Activated CD4-positive, CD25-positive, alpha-beta regulatory T cell treated with anti-CD3 and anti-CD28 coated beads, Interleukin-2, amount 50 U/mL, for 16 hours (primary cell): ENCODE measurements at regions not wholly inside any gene's neighbourhood (a gene's known extent, or its start where the extent isn't known, plus 50 kb on each side); places are given as distances from the start of the nearest gene placed in this dataset.
"Not testable (repeated sequence)": the region's sequence is repeated elsewhere in the genome, so short reads cannot be mapped to it uniquely, and the experiment has no call there.

Experiments used
- DNase-seq: peaks from one replicate; pipeline ENCODE4 v3.0.0-alpha.2; 2020; ENCODE audit warnings: low read depth, low spot score

DNA sequence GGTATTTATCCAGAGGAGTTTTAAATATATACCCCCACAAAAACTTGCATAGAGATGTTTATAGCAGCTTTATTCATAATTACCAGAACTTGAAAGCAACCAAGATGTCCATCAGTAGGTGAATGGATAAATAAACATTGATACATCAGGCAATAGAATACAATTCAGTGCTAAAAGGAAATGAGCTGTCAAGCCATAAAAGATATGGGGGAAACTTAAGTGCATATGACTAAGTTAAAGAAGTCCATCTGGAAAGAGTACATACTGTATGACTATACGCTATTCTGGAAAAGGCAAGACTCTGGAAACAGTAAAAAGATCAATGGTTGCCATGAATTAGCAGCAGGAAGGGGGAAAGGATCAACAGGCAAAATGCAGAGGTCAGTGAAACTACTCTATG is 366.7 kb downstream of the HHIPL2 start:
- DNase-seq: no peak

DNA sequence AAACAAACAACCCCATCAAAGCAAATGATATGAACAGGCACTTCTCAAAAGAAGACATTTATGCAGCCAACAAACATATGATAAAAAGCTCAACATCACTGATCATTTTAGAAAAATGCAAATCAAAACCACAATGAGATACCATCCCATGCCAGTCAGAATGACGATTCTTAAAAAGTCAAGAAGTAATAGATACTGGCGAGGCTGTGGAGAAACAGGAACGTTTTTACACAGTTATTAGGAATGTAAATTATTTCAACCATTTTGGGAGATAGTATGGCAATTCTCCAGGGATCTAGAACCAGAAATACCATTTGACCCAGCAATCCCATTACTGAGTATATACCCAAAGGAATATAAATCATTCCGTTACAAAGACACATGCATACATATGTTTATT is 370.4 kb downstream of the HHIPL2 start:
- not testable (repeated sequence) for DNase-seq

DNA sequence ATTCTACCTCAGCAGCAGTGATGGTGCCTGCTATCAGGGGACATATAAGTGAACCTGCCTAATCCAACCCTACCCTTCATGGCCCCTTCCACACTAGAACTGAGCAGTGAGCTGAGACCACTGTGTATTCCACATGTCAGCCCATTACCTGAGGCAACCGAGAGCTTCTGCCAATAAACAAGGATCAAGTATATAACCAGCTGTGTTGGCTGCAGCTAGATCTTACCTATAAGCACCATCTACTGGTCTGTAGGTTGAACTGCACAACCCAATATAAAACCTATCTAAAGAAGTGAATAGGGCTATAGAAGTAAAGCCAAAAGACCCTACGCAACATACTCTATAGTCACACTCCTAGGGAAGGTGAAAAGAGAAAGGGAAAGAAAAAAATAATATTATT is 376.9 kb downstream of the HHIPL2 start:
- DNase-seq: no peak

DNA sequence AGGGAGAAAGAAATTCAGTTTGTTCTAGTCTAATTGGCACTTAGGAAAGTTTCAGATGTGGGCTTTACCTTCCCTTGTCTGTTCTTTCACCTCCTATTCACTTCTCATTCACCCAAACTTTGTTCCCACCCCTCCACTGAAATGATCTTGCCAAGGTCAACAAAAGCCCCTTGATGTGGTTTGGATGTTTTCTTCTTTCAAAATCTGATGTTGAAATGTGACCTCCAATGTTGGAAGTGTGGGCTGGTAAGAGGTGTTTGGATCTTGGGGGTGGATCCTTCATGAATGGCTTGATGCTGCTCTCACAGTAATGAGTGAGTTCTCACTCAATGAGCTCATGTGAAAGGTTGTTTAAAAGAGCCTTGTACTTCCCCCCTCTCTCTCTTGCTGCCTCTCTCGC is 379.3 kb downstream of the HHIPL2 start:
- no peak for DNase-seq

DNA sequence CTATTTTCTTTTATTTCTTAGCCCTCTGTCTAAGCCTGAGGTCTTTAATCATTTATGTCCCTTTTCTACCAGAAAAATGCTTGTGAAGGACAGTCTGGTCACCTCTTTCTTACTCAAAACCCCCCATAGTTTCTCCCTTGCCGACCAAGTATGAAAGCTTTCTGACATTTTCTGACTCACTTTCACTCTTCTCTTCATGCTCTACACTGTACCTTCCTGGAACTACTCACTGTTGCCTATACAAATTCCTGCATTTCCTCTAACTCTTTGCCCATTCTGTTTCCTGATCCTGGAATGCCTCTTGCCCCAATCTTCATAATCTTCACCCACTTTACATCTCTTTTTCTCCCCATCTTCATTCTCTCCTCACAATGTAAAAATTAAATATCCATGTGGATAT is 380.0 kb downstream of the HHIPL2 start:
- no peak for DNase-seq

DNA sequence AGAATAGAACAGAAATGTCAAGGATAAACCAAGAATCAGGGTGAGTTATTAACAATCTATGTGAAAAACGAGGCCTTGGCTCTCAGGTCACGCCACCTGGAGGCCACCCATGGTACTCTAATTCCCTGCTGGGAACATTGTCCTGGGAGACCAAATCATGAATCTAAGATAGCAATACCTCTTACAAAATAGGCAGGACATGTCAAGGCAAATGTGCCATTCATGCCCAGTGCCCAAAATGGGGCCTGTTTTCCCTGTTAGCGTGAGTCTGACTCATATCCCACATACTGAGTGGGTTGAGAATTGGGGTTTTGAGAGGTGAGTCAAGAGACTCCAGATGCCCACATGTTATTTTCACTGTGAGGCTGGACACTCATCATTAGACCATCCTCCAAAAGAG is 380.8 kb downstream of the HHIPL2 start:
- DNase-seq: no peak

DNA sequence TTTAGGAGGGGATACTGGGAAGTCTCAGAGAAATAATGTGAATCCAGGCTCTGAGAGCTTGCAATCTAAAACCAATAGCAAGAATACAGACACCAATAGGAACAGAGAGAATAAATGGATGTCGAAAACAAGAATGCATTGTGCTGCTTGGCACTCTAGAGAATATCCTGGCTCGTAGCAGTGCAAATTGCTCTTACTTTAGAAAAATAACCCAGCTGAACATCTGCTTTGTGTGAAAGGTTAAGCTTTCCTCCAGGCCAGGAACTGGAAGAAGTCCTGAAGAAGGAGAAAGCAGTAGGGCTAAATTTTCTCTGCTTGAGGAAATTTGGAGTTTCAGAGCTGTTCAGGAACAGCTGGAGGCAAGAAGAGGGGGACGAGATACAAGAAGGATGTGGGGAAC is 382.3 kb downstream of the HHIPL2 start:
- no peak for DNase-seq

DNA sequence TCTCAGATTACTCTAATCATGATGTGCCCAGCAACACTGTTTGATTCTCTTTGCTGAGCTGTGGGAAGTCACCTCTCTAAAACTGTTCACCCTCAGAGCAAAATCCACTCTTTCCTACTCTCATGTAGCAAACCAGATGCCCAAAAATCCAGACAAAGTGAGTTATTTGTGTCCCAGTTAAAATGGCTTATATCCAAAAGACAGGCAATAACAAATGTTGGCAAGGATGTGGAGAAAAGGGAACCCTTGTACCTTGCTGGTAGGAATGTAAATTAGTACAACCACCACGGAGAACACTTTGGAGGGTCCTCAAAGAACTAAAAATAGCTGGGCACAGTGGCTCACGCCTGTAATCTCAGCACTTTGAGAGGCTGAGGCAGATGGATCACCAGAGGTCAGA is 384.0 kb downstream of the HHIPL2 start:
- DNase-seq: no peak

DNA sequence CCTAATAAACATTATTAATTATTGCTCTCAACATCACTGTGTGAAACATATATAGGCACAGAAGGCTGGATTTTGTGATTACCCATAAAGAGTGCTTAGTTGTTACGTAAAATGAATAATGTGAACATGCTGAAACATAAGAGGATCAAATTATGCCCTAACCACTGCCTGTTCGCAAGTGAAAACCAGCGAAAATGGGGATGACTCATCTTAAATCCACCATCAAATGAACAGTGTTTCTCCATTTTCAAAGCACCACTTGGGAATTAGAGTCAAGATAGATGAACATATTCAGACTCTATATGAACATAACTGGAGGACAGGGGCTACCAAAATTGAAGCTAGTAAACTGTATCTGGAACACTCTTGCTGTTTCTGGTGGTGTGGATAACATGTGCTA is 386.2 kb downstream of the HHIPL2 start:
- DNase-seq: no peak

DNA sequence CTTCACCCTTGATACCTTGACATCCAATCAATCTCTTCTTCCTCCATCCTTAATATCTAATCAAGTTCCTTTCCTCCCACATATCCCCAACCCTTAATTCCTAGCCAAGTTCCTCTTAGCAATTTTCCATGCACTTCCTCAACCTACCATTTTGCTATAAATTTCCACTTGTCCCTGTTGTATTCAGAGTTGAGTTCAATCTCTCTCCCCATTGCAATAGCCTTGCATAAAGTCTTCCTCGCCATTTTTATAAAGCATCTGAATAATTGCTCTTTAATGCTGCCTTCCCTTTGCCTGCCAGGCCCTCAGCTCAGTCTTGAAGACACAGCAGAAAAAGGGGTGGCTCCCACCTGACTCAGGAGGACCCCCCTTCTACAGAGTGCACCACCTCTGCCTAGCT is 390.3 kb downstream of the HHIPL2 start:
- no peak for DNase-seq

DNA sequence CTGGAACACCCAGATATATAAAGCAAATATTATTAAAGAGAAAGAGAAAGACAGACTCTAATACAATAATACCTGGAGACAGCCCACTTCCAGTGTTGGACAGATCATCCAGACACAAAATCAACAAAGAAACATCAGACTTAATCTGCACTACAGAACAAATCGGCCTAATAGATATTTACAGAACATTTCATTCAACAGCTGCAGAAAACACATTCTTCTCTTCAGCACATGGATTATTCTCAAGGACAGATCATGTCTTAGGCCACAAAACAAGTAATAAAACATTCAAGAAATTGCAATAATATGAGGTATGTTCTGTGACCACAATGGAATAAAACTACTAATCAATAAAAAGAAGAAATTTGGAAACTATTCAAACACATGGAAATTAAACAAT is 398.3 kb upstream of the DUSP10 start:
- DNase-seq: no peak

DNA sequence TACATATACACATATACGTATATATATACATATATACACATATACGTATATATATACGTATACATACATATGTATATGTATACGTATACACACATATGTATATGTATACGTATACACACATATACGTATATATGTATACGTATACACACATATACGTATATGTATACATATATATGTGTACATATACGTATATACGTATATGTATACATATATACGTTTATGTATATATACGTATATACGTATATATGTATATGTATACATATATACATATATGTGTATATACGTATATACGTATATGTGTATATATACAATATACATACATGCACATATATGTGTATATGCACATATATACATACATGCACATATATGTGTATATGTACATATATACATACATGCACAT is 396.2 kb upstream of the DUSP10 start:
- DNase-seq: no peak

DNA sequence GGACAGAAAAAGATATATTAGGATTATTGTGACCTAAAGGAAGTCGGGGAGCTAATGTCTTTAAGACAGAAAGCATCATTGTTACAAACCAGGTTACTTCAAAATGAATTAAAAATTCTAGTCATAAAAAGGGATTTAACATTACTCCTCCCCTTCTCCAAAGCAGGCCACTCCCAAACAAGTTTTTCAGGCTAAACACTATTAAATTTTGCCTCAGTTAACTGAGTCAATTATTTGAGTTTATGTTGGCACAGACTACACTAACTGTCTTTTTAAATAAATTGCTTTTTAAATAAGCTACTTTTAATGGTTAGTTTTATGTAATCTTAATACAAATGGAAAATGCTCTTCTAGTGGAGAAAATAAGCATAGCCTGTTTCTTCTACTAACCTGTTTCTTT is 395.0 kb upstream of the DUSP10 start:
- no peak for DNase-seq

DNA sequence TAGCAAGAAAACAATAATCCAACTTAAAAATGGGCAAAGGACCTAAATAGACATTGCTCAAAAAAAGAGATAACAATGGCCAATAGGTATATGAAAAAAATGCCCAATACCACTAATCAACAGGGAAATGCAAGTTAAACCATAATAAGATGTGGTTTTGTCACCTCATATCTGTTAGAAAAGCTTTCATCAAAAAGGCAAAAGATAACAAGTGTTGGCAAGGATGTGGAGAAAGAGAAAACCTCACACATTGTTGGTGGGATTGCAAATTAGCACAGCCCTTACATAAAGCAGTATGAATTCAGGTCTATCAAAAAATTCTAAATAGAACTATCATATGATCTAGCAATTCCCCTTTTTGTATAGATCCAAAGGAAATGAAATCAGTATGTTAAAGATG is 387.2 kb upstream of the DUSP10 start:
- DNase-seq: no peak

DNA sequence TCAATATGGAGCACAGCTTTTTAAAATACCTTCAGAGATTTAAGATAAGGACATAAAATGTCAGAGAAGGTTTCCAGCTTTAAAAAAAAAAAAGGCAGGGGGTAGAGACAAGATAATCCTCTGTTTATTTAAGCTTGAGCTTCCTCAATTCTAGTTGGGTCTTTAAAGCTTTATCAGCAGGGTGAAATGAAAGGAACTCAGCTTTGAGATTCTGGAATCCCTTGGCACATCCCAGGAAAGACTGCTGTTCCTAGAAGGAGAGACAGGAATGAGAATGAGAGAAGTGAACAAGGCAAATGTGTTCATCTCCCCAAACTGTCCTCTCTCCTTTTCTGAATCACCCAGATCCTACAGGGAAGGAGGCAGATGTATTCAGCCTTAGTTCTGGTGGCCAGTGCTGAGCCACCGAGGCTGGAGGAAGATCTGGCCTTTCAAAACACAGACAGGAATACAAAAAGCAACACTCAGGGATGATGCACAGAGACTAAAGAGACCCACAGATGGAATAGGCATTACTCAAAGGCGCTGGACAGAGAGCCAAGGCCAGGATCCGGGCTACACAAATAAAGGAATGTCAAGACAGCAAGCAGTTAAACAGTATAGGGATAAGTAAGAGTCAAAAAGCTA is 385.8 kb upstream of the DUSP10 start:
- DNase-seq: no peak

DNA sequence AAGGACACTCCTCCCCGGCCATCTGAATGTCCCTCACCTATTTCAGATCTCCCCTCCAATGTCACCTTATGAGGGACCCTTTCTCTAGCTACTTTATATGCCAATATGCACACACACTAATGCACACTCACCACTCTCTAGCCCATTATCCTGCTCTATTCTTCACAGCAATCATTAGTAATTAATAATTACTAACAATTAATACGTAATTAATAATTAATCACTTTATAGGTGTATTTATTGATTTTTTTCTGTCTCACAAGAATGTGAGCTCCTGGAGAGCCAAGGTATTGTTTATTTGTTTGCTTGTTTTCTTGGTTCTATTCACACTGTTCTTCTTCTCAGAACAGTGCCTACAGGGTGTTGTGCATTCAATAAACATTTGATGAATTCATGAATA is 385.2 kb upstream of the DUSP10 start:
- DNase-seq: no peak

DNA sequence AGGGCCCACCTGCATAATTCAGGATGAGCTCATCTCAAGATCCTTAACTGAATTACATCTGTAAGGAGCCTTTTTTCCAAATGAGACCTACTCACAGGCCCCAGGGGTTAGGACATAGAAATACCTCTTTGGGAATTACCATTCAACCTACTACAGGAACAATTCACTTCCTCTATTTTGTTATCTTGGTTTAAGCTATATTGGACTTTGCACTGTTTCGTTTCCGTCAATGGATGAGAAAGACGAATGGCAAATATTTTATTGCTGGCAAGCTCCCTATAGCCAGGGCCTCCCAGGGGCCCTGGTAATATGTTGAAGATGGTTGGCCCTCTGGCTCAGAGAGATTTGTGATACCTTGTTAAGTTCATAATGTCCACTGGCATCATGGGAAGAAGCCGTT is 384.2 kb upstream of the DUSP10 start:
- no peak for DNase-seq

DNA sequence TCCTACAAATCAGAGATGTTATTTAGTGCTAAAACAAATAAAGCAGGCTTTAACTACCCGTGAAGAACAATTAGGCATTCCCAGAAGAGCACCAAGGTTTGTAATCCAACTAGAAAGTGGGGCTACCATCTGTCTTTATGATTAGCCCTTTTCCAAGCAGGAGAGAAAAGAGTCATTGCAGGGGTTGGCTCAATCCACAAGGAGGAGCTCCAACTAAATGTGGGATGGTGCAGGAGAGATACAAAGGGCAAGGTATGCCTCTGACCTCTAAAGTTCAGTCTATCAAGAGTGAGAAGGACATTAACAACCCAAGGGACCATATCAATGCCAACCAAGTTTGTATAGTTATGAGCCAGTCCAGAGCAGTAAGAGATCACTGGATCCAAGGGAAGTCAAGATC is 382.7 kb upstream of the DUSP10 start:
- DNase-seq: no peak

DNA sequence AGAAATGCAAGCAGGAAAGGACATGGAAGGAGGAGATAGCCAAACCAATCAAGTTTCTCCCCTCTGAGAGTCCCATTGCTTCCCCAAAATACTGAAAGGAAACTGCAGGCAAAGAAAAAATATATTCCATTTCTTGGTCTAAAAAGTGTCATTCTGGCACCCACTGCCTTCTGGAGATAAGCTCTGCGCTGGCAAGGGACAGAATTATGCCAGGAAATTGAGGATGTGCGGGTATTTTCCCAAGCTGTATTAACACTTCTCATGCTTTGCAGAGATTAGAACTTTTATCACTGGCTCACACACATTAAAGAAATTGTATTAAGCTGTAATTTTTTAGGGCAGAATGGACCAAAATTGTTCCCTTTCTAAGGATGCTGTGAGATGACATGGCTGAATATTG is 381.2 kb upstream of the DUSP10 start:
- DNase-seq: no peak

DNA sequence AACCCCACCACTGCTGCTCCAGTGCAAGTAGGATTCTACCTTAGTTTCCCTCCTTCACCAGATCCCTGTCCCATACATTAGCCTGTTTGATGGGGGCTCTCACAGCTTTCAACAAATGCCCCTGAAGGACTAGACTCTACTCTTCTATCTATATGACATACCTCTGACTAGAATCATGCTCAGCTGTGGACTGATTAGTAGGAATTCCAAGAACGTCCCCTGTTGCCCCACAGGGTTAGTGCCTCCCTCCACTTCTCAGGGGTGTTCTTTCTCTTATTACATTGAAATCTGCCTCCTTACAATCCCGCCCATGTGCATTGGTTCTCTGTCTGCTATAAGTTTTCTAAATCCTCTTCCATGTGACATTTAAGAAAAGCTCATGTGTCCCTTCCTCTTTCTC is 375.9 kb upstream of the DUSP10 start:
- no peak for DNase-seq

DNA sequence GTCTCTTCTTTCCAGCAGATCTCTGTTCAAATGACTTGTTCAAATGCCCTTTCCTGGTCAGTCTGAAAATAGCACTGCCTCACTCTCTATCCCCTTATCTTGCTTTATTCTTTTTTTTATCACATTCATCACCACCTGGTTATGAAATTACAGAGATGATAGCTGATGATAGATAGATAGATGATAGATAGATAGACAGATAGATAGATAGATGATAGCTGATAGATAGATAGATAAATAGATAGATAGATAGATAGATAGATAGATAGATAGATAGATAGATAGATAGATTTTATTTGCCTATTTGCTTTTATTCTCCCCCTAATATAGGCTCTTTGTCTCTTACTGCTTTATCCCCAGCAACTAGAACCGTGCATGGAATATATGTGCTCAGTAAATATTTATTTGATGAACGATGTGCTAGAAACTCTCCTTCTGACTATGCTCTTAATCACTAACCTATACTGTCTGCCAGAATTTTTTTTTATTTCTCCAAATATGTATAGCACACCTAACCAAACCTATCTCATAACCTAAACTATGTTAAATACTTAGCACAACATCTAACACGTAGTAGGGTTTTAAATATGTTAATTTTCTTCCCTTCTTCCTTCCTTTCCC is 372.8 kb upstream of the DUSP10 start:
- no peak for DNase-seq

DNA sequence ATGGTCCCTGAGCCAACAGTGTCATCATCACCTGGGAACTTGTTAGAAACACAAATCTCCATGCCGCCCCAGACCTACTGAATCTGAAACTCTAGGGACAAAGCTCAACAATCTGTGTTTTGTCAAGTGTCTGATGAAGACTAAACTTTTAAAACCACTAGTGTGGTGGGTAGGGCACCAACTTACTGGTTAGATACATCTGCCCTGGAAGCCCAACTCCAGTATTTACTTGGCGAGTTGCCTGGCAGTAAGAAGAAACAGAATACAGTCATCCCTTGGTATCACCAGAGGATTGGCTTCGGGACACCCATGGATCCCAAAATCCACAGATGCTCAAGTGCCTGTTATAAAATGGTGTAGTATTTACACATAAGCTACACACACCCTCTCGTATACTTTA is 367.9 kb upstream of the DUSP10 start:
- DNase-seq: no peak

DNA sequence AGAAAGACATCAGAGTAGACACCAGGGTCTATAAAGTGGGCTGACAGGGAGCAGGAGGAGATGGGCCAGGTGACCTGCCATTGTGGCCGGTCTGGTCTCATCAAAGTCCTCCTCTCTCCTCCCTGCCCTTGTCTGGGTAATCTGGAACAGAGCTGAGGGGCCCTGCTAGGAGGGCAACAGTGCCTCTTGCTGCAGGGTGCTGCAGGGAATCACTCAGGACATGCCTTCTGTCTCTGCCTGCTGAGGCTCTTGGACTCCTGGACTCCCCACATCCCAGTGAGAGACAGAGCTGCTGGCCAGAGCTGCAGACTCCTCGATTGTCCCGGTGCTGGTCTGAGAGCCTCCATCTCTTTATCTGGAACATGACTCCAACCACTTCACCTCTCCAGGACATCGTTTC is 366.1 kb upstream of the DUSP10 start:
- no peak for DNase-seq

DNA sequence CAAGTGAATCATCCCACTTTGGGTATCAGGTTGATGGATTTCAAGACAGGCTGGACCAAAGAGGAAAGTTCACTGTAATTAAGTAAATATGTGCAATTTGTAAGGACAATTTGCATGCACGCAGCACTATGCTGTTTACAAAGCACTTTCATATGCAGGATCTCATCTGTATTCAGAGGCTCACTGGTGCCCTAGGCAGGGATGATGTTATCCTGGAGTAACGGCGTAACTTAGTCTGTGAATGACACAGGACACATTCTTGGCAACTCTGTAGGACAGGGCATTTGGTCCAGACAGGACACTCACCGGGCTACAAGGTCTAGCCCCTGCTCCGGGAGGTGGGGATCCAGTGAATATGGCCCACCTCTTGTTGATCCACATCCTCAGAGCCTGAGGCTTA is 365.4 kb upstream of the DUSP10 start:
- DNase-seq: no peak
